Testis (tissue), 2 donors: ENCODE measurements at regions not wholly inside any gene's neighbourhood (a gene's known extent, or its start where the extent isn't known, plus 50 kb on each side); places are given as distances from the start of the nearest gene placed in this dataset.
"Not testable (repeated sequence)": the region's sequence is repeated elsewhere in the genome, so short reads cannot be mapped to it uniquely, and the experiment has no call there.

ENCODE experiments used
- CTCF ChIP-seq, 3 experiments: fragments of 450-650 bp in 2 of 3; fragments of 200-600 bp in 1 of 3; sonication (generic) in 1 of 3; IDR thresholded peaks; one replicate each; pipeline ENCODE4 v1.5.1; 2016 to 2019; ENCODE audit warnings: antibody characterized with exemption in 3 of 3, mild to moderate bottlenecking in 2 of 3, moderate library complexity in 1 of 3
- POLR2A ChIP-seq: fragments of 450-650 bp; IDR thresholded peaks from one replicate; pipeline ENCODE4 v1.6.1; 2017; ENCODE audit warnings: antibody characterized with exemption, mild to moderate bottlenecking, moderate library complexity

- TF ChIP-seq CTCF (IDR thresholded peaks at IDR 0.05); POLR2A: not testable (repeated sequence)
Observed at GRCh38 chr7:65140543-65141404, 134.3 kb upstream of the ERV3-1 start.
